ENCODE measurements at regions not wholly inside any gene's neighbourhood (a gene's known extent, or its start where the extent isn't known, plus 50 kb on each side); places are given as distances from the start of the nearest gene placed in this dataset.
A peak's percentile ranks its signal among the peaks of the same experiment; 100 is the strongest.

DNA sequence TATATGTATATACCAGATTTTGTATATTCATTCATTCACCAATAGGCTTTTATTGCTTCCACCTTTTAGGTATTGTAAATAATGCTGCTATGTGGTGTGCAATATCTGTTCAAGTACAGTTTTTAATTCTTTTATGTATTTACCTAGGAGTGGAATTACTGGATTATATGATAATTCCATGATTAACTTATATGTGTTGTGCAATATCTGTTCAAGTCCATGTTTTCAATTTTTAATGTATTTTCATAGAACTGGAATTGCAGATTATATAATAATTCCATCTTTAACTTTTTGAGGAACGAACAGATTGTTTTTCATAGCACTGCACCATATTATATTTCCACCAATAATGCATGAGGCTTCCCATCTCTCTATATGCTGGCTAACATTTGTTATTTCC, 50.6 kb upstream of the L3MBTL4 start:
- no peak for DNase-seq

DNA sequence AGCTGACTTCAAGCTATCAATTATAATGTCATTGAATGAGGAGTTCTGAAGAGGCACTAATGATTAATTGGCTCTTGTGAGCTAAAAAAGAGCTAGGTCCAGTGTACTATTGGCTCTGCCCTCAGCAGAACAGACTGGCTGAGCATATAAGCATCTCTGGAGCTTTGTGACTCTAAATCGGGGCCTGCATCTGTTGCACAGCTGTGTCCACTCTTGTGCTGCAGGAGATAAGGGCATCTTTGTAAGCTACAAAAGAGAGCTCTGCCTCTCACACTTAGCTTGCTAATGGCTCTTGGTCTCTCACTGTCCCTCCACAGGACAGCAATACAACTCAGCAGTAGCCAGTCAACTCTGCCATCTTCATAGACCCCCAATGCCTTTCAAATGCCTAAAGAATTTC, 61.5 kb upstream of the L3MBTL4 start:
- DNase-seq: no peak

DNA sequence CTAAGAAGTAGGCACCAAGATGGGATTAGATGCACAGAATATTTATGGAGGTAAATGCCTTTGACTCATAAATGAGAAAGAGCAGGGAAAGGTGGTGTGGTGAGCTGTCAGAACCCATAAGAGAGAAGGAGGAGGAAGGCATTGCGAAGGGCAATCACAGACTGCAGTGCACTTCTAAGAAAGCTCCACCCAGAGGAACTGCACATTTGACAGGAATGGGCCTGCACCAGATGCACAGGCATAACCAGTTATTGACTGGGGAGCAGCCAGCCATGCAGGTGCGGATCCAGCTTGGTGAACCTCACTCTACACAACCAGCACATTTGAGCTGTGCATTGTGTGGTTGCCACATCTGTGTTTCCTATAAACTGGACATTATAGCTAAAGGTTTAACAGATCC, 62.2 kb upstream of the L3MBTL4 start:
- DNase-seq: no peak

DNA sequence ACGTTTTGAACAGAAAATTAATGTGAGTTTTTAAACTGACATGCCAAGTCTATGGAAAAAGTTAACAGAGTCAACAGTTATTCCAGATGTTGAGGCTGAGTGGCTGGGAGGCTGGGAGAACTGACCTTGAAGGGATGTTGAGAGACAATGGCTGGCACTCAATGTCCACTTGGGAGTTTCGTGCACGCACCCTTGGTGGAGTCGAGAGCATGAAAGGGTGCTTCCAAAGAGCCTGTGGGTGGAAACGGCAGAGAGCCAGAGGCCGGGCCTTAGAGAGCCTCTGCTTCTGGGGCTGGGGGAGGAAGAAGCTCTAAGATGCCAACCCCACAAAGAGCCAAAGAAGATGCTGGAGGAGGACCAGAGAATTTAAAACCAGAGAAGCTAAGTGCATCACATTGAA, 63.4 kb upstream of the L3MBTL4 start:
- no peak for DNase-seq

DNA sequence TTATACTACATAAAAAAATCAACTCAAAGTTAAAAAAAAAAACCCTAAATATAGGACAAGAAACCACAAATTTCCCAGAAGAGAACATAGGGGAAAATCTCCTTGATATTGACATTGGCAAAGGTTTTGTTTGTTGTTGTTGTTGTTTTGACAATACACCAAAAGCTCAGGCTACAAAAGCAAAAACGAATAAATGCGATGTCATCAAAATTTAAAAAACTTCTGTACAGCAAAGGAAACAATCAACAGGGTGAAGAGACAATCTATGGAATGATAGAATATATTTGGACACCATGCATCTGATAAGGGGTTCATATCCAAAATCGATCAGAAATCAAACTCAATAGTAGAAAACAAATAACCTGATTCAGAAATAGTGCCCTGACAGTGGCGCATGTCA, 65.0 kb upstream of the L3MBTL4 start:
- DNase-seq: no peak

DNA sequence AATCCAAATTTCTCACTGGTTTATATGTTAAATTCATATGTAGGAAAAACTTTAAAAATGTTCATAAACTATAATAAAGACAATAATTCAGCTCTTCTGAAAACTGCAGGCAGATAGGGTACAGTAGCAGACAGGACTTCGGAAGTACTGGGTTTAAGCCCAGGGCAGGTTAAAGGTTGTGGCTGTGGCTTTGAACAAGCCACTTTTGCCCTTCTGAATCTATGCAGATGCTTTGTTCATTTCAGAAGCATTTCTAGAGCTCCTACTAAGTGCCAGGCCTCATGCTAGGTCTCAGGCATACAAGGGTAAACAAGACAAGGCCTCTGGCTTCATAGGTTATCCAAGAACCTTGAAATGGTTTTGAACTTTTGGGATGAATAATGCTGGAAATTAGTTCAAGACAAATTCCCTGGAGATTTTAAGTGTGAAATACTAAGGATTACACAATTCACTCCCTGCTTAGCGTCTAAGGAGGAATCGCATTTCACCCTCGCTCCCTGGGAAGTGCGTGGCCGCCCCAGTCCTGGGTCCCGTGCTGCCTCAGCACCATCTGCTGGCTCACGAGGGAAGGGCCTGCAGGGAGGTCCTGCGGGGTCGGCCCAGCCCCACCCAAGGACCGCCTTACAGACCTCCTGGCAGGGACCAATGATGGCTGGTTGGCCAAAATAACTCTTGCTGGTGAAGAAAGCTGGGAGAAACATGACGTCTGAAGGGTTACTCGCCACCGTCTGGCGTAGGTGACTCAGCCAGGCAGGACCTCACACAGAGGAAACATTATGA, 67.7 kb upstream of the L3MBTL4 start:
- DNase-seq: peak; percentile 9

DNA sequence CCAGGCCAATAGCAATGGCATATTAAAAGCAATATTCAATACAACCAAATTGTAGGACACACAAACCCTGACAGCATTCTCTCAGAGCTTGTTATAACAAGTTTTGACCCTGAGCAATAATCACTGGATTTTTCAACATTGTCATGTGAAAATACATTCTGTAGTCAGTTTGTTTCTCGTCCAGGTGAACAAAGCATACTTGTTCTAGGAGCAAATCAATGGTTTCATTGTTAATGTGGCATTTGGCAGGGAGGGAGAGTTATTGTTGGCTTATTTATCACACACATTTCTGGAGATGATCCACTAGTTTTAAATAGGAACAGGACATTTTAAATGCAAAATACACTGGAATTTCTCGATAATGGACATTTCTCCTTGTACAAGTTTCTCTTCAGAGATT, 69.9 kb upstream of the L3MBTL4 start:
- DNase-seq: no peak

DNA sequence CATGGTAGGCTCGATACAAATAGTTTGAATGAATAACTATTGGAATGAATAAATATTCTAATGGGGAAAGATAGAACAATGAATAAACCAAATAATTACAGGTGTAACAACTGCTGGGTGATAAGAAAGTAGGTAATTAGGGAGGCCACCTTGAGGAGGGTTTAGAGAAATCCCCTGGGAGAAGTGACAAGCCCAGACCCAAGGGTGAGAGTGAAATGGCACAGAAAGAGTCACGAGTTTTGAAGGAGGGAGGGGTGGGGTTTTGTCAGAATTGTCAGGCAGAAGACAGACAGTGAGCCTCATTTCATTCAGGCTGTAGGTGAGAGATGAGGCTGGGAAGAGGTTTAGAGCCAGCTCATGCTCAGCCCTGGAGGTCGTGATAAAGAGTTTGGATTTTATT, 71.6 kb upstream of the L3MBTL4 start:
- no peak for DNase-seq

DNA sequence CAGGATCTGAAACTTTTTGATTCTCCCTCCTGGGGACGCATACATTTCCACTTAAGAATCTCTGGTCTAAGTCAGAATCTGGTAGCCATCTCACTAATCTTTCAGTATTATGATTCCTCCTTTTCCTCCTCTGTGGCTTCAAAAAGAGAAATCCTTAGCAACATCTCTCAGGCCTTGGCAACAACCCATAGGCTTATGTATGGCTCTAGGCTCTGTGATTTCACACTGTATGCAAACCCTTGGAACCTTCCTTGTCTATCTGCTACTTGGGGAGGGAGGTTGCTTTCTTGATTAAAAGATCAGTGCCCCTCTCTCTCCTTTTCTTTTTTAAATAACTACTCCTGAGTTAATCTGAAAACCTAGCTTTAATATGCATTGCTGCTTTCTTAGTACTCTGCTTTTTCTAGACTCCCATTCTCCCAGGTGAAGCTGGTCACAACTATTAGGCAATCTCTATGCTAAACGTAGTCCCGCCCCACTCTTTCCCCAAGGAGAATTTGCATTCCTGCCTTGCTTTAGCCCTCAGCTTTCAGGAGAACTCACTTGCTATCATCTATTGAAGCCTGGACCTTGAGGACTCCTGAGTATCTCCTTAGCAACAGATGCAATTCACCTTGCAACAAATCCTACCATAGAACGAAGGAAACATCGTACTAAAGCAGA, 72.2 kb upstream of the L3MBTL4 start:
- DNase-seq: no peak

DNA sequence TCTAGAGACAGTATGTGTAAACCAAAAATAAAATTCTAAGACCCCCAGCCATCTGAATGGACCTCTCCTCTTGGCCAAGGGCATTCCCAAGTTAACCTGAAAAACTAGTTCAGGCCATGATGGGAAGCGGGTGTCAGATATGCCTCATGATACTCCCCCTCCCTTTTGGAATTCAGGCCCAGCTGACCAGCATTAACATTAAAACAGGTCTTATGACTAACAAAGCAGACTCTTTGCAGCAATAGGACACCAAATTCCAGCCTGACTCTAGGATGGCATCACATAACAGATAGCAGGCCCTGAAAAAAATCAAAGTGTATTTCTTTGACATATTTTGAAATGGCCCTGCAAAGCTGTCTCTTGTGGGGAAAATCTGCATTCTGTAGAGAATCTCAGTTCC, 73.3 kb upstream of the L3MBTL4 start:
- no peak for DNase-seq

DNA sequence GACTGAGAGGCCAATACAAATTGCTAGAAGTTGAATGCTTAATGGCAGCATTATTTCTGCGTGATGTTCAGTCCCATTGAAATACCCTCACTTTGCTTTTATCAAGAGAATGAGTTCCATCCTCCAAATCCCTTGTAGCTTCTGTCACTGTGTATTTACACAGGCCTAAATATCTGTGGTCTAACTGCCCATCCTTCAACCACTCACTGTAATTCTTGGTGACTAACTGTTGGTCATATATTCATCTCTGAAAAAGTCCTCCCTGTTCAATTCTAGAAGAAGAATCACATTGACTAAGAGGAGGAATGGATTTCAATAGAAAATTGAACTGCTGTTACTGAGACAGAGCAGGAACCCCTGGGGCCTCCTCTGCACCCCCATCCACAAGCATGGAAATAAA, 74.2 kb upstream of the L3MBTL4 start:
- DNase-seq: no peak

DNA sequence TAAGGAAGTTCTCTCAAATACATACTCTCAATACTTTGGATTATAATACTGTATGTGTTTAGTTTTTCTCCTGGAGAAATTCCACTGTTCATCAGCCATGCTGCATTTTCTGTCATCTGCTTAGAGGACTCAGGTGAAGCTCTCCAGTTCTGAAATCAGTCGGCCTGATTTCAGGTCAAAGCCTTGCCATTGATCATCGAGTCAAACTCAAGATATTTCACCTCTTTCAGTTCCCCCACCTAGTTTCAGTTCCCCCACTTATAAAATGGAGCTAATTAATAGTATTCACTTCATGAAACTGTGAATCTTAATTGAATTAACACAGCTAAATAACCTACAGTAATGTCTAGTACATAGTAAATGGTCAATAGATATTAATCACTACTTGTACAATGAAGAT, 75.3 kb upstream of the L3MBTL4 start:
- DNase-seq: no peak

DNA sequence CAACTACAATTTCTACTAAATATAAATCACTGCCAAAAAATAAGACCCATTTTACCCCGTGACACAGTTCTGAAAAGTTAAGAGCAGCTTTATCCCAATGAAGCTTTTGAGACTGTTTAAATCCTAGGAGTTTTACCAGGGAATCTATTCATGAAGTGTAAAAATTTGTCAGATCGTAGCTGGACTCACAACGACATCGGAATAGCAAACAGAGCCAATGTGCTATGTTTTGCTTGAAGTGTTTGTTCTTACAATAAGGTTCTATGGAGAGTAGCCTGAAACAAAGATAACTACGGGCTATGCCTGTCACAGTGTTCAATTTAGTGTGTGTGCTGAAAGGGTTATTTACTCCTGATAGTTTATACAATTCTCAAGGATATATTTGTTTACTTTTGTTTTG, 78.5 kb upstream of the L3MBTL4 start:
- DNase-seq: no peak

DNA sequence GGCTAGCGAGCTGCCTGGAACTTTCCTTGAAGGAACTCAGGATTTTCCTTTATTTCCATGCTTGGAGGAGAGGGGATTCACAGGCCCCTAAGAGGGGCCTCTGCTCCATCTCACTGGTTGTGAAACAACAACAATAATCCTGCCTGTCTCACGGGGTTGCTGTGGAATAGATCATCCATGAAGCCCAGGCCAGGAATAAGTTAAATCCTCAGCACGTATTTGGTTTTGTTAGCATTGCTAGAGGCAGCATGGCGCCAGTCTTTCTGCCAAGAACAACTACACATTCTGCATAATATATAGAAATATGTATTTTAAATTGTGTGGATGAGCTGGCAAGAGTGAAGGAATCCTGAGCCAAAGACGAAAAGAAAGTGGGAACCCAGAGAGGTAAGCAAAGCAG, 80.8 kb upstream of the L3MBTL4 start:
- DNase-seq: no peak

DNA sequence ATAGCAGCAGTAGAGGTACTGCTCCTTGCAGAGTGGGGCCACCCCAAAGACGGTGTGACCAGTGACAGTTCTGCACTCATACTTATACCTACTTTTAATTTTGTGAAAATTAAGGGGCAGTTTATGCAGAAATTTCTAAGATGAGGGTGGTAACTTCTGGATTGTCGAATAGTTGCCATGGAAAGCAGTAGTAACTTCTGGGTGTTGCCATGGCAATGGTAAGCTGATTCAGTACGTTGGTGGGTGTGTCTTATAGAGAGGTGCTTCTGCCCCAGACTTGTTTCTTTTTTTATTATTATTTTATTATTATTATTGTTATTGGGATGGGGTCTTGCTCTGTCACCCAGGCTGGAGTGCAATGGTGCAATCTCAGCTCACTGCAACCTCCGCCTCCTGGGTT, 82.8 kb upstream of the L3MBTL4 start:
- DNase-seq: no peak

DNA sequence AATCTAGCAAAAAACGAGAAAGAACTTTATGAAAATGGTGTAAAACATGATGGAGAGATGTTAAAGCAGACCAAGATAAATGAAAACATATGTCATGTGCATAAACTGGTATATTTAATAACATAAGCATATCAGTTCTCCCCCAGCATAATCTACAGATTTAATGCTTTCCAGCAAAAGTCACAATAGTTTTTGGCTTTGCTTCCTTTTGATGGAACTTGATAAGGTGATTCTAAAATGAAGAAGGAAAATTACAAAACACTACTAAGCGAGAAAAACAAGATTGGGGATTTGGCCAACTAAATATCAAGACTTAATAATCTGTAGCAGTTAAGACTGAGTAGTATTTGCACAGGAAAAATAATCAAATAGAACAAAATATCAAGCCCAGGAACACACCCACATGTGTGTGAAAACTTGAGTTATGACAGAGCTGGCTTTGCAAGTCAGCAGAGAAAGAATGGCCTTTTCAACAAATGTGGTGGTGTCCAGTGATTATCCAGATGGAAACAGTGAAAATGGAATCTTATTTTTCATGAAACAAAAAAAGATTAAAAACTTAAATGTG, 83.7 kb upstream of the L3MBTL4 start:
- DNase-seq: no peak

DNA sequence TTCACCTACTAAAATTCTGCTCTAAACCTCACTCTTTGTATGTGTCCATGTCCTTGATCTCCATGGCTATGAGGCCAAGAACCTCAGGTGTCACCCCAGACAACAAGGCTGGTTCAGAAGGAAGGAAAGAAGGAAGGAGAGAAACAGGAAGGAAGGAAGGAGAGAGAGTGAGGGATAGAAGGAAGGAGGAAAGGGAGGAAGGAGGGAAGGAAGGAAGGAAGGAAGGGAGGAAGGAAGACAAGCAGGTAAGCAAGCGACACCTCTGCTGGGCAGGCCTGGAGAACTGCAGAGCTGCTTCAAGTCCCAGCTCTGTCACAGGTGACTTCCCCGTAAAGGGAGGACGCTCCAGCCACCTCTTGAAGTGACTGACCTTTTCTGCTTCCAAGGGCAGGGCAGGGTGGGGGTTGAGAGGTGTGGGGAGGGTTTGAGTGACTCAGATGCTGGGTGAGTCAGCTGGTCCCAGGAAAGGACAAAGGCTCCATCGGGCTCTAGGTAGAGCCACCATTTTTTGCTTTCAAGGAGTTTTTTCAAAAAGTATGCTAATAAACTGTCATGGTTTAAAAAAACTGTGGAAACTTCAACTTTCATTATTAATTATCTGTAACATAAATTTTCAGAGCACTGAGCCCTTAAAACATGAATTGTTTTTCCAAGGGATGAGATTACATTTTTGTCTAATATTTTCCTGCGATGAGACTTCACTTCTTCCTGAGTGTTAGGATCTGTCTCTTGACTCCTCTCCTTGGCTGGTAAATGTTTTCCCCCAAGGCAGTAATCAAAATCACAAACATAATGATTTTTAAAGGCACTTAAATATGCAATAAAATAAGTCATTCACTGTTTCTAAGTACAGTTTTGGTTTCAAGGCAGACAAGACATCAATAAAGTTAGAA, 90.1 kb upstream of the L3MBTL4 start:
- no peak for DNase-seq

DNA sequence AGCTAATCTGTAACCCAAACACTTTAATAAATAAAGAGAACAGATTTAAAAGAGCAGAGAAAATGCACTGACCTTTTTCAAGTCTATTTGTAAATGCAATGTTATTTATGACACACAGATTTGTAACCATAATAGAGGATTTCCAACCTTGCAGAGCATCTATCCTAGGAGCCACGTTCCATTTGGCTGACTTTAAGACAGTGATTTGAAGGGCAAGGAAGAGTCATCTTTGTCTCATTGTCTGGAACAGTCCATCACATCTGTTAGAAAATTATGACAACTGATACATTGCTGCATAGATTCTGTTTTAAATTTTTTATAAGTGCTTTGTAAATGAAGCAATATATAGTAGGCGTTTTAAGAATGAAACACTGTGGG, 90.8 kb upstream of the L3MBTL4 start:
- no peak for DNase-seq

DNA sequence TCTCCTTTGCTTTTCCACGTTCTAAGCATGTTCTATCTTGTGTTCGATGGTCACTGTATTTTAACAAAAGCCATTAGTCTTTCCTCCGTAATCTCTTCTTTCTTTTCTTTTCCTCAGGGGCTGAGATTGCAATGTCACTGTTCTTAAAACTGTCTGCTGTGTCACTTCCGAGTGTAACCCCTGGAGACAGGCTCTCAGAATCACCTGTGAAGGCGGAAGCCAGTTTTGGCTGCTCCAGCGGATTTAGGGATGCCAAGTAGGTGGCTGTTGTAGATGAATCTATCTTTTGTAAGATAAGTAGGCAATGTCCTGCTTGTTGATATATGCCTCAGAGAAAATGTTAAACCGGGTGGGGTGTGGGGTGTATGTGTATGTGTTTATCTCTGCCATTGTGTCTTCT, 94.7 kb upstream of the L3MBTL4 start:
- no peak for DNase-seq

DNA sequence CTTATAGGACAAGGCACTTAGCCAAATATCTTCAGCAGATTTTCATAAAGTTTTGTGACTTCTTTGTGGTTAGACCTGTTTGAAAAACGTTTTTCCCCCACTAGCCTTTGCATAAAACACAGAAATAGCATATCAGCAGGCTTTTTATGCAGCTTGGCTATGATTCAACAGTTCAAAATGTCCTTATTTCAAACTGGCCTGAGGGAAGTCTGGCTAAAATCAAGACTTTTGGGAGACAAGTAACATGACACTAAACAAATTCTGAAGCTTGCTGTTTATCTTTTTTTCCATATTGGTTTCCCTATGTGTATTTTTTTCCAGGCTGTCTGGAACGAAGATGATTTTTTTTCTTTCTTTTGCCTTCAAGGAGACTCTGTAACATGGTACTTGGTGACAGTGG, 95.1 kb upstream of the L3MBTL4 start:
- no peak for DNase-seq

DNA sequence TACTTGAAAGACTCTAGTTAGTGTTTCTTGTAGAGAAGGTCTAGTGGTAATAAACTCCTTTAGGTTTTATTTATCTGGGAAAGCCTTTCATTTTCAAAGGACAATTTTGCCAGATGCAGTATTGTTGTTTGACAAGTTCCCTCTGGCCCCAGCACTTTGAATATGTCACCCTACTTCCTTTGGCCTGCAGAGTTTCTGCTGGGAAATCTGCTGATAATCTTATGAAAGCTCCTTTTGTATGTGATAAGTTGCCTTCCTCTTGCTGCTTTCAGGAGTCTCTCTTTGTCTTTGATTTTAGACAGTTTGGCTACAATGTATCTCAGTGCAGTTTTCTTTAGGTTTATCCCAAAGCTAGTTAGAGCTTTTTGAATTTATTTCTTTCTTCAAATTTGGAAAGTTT, 106.2 kb upstream of the L3MBTL4 start:
- no peak for DNase-seq

DNA sequence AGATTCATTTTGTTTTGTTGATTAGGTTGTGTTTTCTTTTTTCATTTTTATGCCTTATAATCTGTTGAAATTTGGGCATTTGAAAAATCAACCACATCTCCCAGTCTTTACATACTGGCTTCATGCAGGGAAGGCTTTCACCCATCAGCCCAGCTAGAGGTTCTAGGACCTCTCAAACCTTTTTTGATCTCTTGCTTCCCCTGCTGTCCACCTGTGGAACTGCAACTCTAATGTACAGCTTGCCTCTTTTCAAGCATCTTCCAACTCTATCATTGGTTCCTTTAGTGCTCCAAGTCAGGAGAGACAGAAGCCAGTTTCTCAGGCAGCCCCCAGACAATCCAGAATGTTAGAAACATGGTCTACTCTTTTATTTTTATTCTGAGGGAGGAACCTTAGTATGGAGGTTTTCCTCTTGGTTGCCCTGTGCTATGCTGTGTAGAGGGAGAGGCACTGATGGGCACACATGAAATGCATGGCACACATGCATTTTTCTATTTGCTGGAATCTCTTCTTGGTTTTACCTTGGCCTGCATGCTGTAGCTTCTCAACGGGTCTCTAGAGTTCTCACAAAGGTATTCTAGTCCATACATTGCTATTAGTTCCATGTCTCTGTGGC, 107.2 kb upstream of the L3MBTL4 start:
- peak; percentile 24 for DNase-seq

DNA sequence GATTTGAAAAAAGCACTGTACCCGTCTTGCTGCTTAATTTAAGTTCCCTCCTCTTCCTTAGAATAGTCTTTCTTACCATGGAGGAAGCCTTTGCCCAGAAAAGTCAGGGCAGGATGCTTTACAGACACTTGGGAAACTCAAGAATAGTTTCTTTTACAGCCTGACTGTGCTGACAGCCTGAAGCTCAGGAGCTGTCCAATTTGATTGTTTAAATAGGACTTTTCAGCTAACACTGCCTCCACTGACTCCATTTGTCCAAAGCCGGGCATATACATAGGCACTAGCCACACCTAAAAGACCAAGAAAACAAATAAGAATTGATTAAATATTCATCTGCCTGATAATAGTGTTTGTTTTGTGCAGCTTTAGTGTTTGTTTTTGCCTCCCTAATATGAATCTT, 110.9 kb upstream of the L3MBTL4 start:
- DNase-seq: no peak

Data from stimulated activated CD4-positive, alpha-beta T cell treated with anti-CD3 and anti-CD28 coated beads, Interleukin-15, amount 100 ng/mL, for 24 hours (primary cell).